HG03439 (cell line): ENCODE measurements at regions not wholly inside any gene's neighbourhood (a gene's known extent, or its start where the extent isn't known, plus 50 kb on each side); places are given as distances from the start of the nearest gene placed in this dataset.
A peak's percentile ranks its signal among the peaks of the same experiment; 100 is the strongest.

Source experiments
- ATAC-seq: cut with Tn5 transposase; IDR thresholded peaks from one replicate; pipeline ENCODE4 v1.9.1; 2021; ENCODE audit warnings: mild to moderate bottlenecking, moderate library complexity; ENCODE audit not compliant: unreplicated experiment

DNA sequence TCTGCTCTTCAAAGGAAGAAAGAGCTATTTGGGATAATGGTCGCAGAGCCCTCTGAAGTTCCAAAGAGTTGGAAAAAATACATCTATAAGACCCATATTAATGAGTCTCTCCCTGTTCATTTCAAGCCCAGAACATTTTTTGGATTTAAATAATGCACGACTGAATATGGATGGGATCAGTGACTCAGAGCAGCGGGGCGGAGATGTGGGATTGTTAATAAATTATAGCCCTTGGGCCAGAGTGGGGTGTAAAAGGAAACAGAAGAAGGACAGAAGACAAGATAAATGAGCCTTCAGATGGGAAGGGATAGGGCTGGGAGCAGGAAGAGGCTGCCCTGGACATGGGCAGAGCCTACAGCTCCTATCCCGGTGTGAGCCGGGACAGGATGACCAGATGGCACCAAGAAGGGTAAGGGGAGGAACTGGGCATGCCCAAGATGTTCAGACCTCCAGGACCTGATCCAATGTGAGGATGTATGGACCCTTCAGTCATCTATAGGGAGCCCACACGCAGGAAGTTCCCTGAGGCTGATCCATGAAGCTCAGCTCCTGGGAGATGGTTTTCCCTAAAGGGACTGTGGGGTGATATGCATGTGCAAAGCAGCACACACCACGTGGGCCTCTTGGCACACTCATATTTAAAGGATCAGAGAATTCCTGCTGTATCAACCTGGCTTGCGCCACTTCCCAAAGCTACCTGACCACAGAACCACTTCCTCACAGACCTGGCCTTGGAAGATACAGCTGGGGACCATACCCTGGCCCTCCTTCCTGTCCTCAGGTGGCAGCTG, 96.1 kb upstream of the PLXNA4 start:
- no peak for ATAC-seq

DNA sequence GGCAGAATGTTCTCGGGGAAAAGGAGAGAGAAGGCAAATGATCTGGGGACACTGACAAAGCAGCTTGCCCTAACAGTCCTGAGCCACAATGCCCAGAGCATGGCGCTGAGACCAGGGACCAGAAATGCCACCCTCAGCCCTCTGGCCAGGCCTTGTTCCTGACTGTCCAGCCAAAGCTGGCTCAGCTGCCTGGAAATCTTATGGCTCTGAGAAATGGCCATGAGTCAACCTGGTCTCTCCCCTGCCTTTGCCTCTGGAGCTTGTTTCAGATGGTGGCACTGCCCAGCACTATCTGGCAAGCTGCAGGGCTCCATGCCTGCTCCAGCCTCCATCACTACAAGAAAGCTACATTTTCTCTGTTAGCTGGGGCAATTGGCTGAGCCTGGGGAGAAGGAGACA, 90.5 kb upstream of the PLXNA4 start:
- ATAC-seq, result no peak

DNA sequence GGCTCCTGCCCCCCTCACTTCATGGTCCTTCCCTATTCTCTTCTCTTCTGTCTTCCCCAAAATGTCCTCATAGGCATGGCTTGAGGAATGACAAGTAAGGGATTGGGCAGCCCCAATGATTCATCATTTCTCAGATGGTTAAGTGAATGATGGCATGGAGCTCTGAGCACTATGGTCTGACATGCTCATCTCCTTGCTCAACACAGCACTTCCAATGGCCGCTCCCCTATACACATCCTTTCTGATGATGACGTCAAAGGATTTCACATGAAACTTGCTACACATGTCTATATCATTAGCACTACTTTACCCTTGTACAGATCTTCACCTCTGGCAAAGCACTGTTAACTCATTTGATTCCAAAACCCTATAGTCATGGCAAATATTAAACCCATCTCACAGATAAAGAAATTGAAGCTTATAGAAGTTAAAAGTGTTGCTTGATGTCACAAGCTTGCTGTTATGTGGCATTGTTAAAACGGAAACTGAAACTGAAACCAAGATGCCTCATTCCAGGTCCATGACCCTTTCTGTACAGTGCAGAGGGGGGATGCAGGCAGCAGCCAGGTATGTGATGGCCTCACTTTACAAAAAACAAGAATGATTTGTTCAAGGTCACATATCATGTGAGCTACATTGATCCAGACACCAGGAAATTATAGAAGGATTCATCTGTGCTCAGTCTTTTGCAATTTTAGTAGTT, 90.0 kb upstream of the PLXNA4 start:
- no peak for ATAC-seq

DNA sequence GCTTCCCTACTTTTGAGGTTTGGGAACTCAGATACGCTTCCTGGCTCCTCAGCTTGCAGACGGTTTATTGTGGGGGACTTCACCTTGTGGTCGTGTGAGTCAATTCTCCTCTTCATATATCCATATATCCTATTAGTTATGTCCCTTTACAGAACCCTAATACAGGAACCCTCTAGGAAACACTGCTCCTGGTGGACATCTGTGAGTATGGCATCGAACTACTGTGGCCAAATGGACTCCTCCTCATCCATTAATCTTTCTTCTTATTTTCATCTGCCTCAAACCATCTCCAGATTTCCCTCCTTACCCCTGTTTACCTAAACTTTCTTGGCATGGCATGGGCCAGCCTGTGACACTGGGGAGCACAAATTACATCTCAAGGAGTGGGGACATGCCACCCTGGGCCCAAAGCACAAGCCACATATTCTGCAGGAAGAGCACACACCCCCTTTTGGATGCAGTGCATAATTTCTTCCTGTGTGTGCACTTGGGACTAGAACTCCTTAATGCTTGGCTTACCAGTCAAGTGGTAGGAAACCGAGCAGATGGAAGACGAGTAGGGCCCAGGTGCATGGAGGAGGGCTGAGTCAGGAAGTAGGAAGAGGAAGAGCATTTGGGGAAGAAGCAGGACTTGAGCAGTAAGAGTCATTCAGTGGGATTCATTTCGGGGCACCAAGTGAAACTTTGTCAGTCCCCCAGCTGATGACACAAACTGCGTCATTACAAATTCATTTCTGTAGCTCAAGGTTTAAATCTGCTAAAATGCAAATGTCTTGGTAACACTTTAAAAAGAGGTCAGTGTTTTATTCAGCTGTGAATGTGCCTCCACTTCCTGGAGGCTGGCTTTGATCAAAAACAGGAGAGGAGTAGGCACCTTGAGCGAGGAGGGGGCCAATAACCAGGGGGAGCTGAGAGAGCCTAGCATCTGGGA, 80.8 kb upstream of the PLXNA4 start:
- no peak for ATAC-seq

DNA sequence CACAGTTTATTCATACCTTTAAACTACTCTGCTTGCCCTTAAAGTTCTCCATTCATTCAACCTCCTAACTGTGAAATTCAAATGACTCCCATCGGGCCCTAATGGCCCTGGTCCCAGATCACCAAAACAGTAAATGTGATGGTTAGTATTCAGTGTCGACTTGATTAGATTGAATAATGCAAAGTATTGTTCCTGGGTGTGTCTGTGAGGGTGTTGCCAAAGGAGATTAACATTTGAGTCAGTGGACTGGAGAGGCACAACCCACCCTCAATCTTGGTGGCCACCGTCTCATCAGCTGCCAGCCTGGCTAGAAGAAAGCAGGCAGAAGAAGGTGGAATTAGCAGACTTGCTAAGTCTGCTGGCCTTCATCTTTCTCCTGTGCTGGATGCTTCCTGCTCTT, 80.1 kb upstream of the PLXNA4 start:
- no peak for ATAC-seq

DNA sequence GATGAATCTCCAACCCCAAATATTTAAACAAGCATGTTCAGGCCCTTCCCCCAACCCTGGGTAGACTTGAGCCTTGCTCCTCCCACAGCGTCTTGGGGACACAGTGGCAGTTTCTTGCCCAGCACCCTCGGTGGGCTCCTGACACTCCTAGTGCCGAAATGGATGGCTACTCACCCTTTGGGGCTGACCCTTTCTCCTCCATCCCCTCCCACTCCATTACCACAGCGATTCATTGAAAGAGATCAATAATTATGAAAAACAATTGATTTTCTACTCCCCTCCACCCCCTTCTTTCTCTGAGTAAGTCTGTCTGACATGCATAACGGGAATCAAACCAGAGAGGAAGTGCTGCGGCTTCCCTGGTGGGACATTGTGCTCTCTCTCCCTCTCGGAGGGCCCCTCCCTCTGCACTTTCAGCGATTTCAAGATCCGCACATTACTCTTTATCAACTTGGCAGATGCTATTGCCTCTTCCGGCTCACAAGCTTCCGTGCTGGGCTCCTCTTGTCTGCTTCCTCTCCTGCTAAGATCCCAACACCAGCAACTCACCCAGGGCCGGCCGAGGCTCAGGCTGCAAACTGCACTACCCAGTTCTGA, 79.0 kb upstream of the PLXNA4 start:
- no peak for ATAC-seq

DNA sequence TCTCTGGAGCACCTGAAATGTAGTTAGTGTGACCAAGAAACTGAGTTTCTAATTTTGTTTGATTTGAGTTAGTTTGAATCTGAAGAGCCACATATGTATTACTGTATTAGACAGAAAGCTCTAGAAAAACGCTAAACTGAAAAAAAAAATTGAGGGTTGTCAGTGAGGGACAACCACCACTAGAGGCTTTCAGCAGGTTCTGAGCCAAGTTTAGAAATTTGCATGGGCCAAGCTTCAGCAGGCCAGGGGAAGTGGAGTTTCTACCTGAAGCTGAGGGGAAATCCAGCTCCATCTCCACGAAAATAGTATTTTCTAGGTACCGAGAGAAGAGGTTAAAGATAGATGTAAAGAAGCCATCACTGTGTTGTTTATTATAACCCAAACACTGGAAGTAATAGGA, 77.9 kb upstream of the PLXNA4 start:
- peak; percentile 73 for ATAC-seq

DNA sequence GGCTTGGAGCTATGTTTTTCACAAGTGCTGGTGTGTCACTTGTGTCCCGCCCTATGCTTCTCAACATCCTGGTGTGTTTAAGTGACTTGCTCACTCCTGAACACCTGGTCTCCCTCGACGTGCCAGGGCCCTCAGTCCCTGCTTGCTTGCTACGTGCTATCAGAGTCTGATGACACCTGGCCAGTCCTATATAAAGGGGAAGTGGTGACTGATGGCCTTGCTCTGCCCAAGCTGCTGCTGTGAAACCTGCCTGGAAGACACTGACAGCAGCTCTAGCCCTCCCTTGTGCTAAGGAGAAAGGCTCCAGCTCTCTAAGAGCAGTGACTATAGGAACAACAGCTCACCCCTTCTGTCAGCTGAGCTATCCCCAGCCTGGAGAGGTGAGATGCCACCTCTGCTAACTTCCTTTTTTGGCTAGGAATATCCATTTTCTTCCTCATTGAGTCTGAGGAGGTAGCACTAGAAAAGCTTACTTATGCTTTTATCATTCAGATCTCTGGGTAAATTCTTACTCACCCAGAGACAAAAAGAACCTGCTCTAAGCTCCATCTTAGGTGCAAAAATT, 77.2 kb upstream of the PLXNA4 start:
- ATAC-seq, result peak; percentile 50

DNA sequence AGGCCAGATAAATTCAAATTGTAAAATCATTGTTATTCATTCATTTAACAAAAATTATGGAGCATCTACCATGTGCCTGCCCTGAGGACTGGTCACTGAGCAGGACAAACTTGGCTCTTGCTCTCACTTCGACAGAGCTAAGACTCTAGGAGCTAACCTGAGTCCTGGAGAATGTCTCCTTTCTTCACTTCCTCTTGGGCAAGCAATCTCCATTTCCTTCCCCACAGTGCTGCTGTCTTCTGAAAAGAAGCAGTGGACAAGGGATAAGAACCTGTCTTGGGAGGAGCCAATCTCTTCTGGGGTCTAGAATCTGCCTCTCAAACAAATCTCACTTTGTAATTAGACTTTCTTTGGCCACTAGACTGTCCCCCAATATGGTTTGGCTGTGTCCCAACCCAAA, 76.2 kb upstream of the PLXNA4 start:
- no peak for ATAC-seq

DNA sequence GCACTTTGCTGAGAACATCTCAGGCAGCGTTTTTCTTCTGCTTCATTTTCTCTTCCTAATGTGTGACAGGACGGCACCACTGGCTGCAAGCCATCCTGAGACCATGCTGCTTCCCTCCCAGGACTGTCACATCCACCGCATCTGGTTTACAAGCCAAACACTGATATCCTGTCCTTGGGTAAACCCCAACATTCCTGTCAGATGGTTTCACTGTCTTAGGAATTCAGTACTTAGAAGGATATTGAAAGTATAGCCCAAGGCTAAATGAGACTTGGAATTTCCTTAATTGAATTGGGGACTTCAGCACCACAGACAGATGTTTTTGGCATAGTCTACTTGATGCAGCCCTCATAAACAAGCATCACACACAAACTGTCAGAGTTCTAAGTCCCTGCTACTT, 74.2 kb upstream of the PLXNA4 start:
- ATAC-seq, result no peak

DNA sequence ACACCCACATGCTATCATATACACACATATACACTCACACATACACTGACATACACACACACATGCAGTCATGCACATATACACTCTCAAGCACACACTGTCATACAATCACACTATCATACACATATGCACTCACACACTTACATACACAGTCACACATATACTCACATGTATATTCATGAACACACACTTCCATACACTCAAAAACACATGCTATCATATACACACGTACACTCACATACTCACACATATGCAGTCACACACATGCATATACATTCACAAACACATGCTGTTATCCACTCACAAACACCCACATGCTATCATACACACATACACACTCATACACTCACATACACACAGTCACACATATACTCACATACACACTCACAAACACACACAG, 71.0 kb upstream of the PLXNA4 start:
- no peak for ATAC-seq

DNA sequence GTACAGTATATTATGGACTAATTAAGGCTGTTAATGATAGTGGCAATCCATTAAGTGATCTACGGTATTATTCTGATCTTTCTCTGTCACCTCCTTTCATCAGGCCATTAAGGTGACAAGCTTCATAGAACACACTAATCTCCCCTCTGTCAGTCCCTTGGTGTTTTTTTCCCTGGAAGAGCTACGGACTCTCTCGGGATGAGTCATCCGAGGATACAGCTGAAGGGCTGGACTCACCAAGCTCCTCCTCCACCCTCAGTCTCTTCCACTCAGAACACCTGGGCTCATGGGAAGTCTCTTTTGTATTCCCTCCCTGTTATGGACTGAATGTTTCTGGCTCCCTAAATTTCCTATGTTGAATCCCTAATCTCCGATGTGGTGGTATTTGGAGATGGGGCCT, 69.8 kb upstream of the PLXNA4 start:
- no peak for ATAC-seq

DNA sequence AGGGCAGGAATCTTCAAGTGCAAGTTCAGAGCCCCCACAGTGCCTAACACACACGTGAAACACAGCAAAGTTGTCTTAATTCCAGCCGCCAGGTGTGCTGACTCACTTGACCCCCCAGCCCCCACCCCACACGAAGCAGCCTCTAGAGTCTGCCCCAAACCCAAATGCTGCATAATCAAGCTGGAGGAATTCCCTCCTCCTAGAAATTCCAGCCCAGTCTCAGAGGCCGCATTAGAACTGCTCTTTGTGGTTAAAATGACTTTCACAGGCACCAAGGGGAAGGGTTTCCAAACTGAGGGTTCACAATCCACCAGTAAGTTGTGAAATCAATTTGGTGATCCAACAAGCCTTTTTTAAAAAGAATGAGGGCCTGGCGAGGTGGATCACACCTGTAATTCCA, 67.0 kb upstream of the PLXNA4 start:
- no peak for ATAC-seq

DNA sequence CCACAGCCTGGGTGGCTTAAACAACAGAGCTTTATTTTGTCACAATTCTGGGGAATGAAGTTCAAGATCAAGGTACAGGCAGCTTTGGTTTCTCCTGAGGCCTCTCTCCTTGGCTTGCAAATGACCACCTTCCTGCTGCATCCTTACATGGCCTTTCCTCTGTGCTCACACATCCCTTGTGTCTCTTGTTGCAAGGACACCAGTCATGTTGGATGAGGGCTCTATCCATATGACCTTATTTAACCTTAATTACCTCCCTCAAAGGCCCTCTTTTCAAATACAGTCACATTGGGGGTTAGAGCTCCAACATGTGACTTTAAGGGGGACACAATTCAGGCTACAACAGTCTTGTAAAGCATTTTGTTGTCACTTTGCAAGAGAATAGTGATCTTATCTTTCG, 65.0 kb upstream of the PLXNA4 start:
- no peak for ATAC-seq

DNA sequence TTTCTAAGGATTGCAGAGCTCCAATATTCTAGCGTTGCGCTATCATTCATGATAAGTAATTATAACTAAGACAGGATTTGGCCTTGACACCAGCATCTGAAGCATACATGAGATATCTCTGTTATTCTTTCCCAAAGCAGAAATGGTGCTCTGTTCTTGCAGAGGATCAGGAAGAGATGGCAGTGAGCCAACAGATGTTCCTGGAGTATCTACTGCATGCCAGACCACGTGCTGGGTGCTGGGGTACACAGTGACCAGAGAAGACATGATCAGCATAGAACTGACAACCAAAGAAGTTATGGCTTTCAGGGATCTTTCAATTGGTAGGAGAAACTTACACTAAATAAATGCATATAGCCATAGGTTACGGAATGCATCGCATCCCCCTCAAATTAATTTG, 63.7 kb upstream of the PLXNA4 start:
- ATAC-seq, result no peak

DNA sequence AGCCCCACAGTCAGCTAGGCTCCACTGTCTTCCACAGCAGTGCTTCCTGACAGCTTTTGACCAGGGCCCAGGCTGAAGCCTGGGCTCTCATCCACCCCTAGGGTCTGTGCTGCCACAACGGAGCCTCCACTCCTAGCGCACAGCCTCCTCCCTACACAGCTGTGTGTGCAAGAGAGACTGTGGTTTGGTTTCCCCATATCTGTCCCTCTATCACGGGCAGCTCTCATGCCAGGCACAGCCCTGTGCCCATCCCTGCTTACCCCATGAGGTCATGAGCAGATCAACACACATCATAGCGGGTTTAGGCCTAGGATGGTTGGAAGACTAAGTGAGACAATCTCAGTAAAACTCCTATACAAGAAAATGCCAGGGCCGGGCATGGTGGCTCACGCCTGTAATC, 61.7 kb upstream of the PLXNA4 start:
- ATAC-seq, result no peak

DNA sequence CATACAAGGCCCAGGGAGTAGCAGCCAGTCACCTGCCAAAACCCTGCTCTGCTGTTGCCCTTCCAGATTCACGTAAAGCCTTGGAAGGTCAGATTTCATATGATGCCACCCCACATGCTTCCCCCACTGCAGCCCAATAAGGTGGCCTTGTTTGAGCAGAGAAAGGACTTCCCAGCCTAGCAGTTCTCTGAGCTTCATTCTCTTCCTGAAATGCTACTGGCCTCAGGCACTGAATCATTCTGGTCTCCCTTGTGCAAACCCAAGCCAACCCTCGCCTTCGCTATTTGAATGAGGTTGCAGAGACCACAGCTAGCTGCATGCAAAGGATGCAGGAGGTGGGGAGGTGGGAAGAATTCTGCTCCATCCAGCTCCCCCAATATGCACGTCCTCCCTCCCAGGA, 60.3 kb upstream of the PLXNA4 start:
- no peak for ATAC-seq

DNA sequence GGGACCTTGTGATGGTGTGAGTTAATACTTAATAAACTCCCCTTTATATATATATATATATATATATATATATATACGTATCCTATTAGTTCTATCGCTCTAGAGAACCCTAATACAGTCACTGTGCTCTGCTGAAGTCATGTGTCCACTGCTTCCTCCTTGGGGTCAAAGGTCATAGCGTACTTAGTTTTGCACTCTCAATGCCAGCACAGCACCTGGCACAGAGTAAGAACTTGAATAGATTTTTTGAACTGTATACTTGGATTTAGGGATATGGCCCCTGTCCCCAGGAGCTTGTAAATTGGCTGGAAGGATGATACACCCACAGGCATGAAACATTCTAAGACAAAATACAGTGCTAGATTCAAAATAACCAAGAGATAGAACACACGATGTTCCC, 58.9 kb upstream of the PLXNA4 start:
- ATAC-seq, result no peak

DNA sequence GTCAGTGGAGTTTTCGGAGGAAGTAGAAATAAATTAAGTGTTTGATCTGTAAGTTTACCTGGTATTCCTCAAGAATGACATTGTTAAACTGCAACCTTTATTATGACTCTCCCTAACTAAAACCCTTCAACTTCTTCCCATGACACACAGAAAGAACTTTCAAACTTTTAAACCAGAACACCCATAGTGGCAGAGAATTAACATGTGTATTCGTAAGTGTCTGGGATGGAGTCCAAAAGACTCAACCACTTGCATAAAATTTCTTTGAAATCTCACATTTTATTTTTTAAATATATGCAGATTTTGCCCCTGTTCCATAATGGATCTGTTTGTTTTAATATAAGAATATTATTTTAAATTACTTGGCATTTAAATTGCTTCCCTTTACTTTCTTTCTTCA, 54.6 kb upstream of the PLXNA4 start:
- ATAC-seq, result no peak
